ENCODE measurements at regions not wholly inside any gene's neighbourhood (a gene's known extent, or its start where the extent isn't known, plus 50 kb on each side); places are given as distances from the start of the nearest gene placed in this dataset.
"Not testable (repeated sequence)": the region's sequence is repeated elsewhere in the genome, so short reads cannot be mapped to it uniquely, and the experiment has no call there.

- DNase-seq: not testable (repeated sequence)
Observed at GRCh38 chr1:149229813-149230212, 126.5 kb upstream of the NBPF9 start.

GRCh38 chr1:149234926-149235914 lies 131.9 kb upstream of the NBPF9 start:
- DNase-seq: not testable (repeated sequence)

GRCh38 chr1:149237515-149237914 lies 134.2 kb upstream of the NBPF9 start:
- not testable (repeated sequence) for DNase-seq

GRCh38 chr1:149239897-149240508 lies 136.7 kb upstream of the NBPF9 start:
- DNase-seq: not testable (repeated sequence)

GRCh38 chr1:149240530-149240929 lies 137.2 kb upstream of the NBPF9 start:
- not testable (repeated sequence) for DNase-seq

GRCh38 chr1:149241272-149241671 lies 137.9 kb upstream of the NBPF9 start:
- not testable (repeated sequence) for DNase-seq

- not testable (repeated sequence) for DNase-seq
Observed at GRCh38 chr1:149243572-149243971, 140.2 kb upstream of the NBPF9 start.

- DNase-seq: not testable (repeated sequence)
Observed at GRCh38 chr1:149244621-149245020, 141.3 kb upstream of the NBPF9 start.

GRCh38 chr1:149246212-149246611 lies 142.9 kb upstream of the NBPF9 start:
- not testable (repeated sequence) for DNase-seq

GRCh38 chr1:149248610-149249009 lies 145.3 kb upstream of the NBPF9 start:
- DNase-seq: not testable (repeated sequence)

- not testable (repeated sequence) for DNase-seq
Observed at GRCh38 chr1:149249850-149250467, 146.6 kb upstream of the NBPF9 start.

GRCh38 chr1:149254894-149255847 lies 151.8 kb upstream of the NBPF9 start:
- DNase-seq: not testable (repeated sequence)

GRCh38 chr1:149260284-149260683 lies 156.9 kb upstream of the NBPF9 start:
- DNase-seq: not testable (repeated sequence)

GRCh38 chr1:149260736-149261340 lies 157.5 kb upstream of the NBPF9 start:
- not testable (repeated sequence) for DNase-seq

GRCh38 chr1:149267287-149267686 lies 163.9 kb upstream of the NBPF9 start:
- DNase-seq: not testable (repeated sequence)

- not testable (repeated sequence) for DNase-seq
Observed at GRCh38 chr1:149269001-149269702, 165.8 kb upstream of the NBPF9 start.

GRCh38 chr1:149269833-149270232 lies 166.5 kb upstream of the NBPF9 start:
- not testable (repeated sequence) for DNase-seq

GRCh38 chr1:149274493-149274892 lies 171.1 kb upstream of the NBPF9 start:
- DNase-seq: not testable (repeated sequence)

- not testable (repeated sequence) for DNase-seq
Observed at GRCh38 chr1:149275802-149276201, 172.5 kb upstream of the NBPF9 start.

- DNase-seq: not testable (repeated sequence)
Observed at GRCh38 chr1:149276496-149276895, 173.1 kb upstream of the NBPF9 start.

- DNase-seq: not testable (repeated sequence)
Observed at GRCh38 chr1:149278156-149278555, 174.8 kb upstream of the NBPF9 start.
